B cell (primary cell): ENCODE measurements at regions not wholly inside any gene's neighbourhood (a gene's known extent, or its start where the extent isn't known, plus 50 kb on each side); places are given as distances from the start of the nearest gene placed in this dataset.

Source experiments
- ATAC-seq: fragments of 200-7000 bp; cut with Tn5 transposase; one replicate; pipeline ENCODE4 v1.10.0; 2021; ENCODE audit warnings: low read depth, mild to moderate bottlenecking, moderate number of reproducible peaks, moderate library complexity
- CTCF ChIA-PET: fragments of 350-600 bp; sonication (Branson Sonifier 250); formaldehyde crosslinking; loops from one replicate; lab custom pipeline; 2021; ENCODE audit warnings: antibody characterized with exemption, inconsistent platforms; lab: Charles Lee
- POLR2A ChIA-PET: fragments of 350-600 bp; sonication (Branson Sonifier 250); formaldehyde crosslinking; loops from one replicate; lab custom pipeline; 2021; ENCODE audit warnings: antibody characterized with exemption; lab: Charles Lee
- DNase-seq: peaks from one replicate; pipeline ENCODE4 v3.0.0; 2013
- H2AFZ ChIP-seq: 2 replicates; pipeline ENCODE4 v1.6.1; 2012; ENCODE audit warnings: mild to moderate bottlenecking, low read depth, low read length; ENCODE audit not compliant: insufficient read depth, poor library complexity, severe bottlenecking
- H3K27ac ChIP-seq, 2 donors: 1 replicate in 1 of 2; 2 replicates in 1 of 2; pipeline ENCODE4 v1.5.1; 2012 to 2013; ENCODE audit warnings: low read length in 2 of 2, mild to moderate bottlenecking in 2 of 2, moderate library complexity in 1 of 2
- H3K27me3 ChIP-seq, 4 experiments: fragments of 200-600 bp in 1 of 4; sonication (generic) in 1 of 4; replicated peaks in 1 of 4; 1 replicate in 2 of 4; 2 replicates in 2 of 4; pipeline versions ENCODE4 v1.6.1 to v1.7.0; 2013 to 2016; ENCODE audit warnings: low read length in 3 of 4, mild to moderate bottlenecking in 2 of 4, mixed read lengths in 1 of 4, moderate library complexity in 1 of 4; ENCODE audit not compliant: insufficient read depth in 4 of 4, control insufficient read depth in 3 of 4; ENCODE audit errors: control extremely low read depth in 1 of 4
- H3K36me3 ChIP-seq, 2 experiments: replicated peaks in 1 of 2; 1 replicate in 1 of 2; 2 replicates in 1 of 2; pipeline versions ENCODE4 v1.6.1 to v1.7.1; 2013; ENCODE audit warnings: low read length in 1 of 2; ENCODE audit not compliant: insufficient read depth in 2 of 2, control insufficient read depth in 1 of 2; ENCODE audit errors: control extremely low read depth in 1 of 2, extremely low read depth in 1 of 2
- H3K4me1 ChIP-seq, 2 donors: fragments of 200-600 bp in 1 of 2; sonication (generic) in 1 of 2; 1 replicate in 1 of 2; 2 replicates in 1 of 2; pipeline versions ENCODE4 v1.5.1 to v1.6.1; 2013 to 2017; ENCODE audit warnings: low read length in 2 of 2; ENCODE audit not compliant: control insufficient read depth in 2 of 2, insufficient read depth in 2 of 2
- H3K4me2 ChIP-seq: replicated peaks from 2 replicates; pipeline ENCODE3; 2012; ENCODE audit warnings: mild to moderate bottlenecking, low read depth, low read length; ENCODE audit not compliant: poor library complexity, severe bottlenecking
- H3K4me3 ChIP-seq, 5 experiments: fragments of 200-600 bp in 1 of 5; sonication (generic) in 1 of 5; 1 replicate in 3 of 5; 2 replicates in 2 of 5; pipeline versions ENCODE4 v1.5.1 to v1.7.0; 2011 to 2016; ENCODE audit warnings: low read length in 4 of 5, mild to moderate bottlenecking in 4 of 5, low read depth in 2 of 5, control low read depth in 1 of 5, moderate library complexity in 1 of 5; ENCODE audit not compliant: insufficient read depth in 1 of 5; ENCODE audit errors: control extremely low read depth in 1 of 5, extremely low read depth in 1 of 5
- H3K79me2 ChIP-seq: fragments of 200-600 bp; sonication (generic); one replicate; pipeline ENCODE4 v1.6.0; 2016; ENCODE audit warnings: low read length; ENCODE audit not compliant: control insufficient read depth, insufficient read depth
- H3K9ac ChIP-seq: fragments of 200-600 bp; sonication (generic); 2 replicates; pipeline ENCODE4 v1.6.1; 2017; ENCODE audit warnings: mild to moderate bottlenecking, low read length, moderate library complexity
- H3K9me3 ChIP-seq, 3 donors: one replicate each; pipeline versions ENCODE4 v1.6.1 to v1.7.1; 2013; ENCODE audit warnings: low read length in 2 of 3; ENCODE audit not compliant: control insufficient read depth in 2 of 3, insufficient read depth in 1 of 3; ENCODE audit errors: control extremely low read depth in 1 of 3
- H4K20me1 ChIP-seq: 2 replicates; pipeline ENCODE4 v1.6.0; 2012; ENCODE audit warnings: mild to moderate bottlenecking, low read length; ENCODE audit not compliant: insufficient read depth, control insufficient read depth, poor library complexity, severe bottlenecking
- H3K27ac Mint-ChIP-seq: one replicate; pipeline ENCODE4 v1.8.0; 2021; ENCODE audit warnings: mixed read lengths
- H3K27me3 Mint-ChIP-seq: one replicate; pipeline ENCODE4 v1.8.0; 2021; ENCODE audit warnings: mixed read lengths
- H3K4me1 Mint-ChIP-seq: one replicate; pipeline ENCODE4 v1.8.0; 2021; ENCODE audit warnings: mixed read lengths
- H3K4me3 Mint-ChIP-seq: one replicate; pipeline ENCODE4 v1.8.0; 2021; ENCODE audit warnings: mixed read lengths
- H3K9me3 Mint-ChIP-seq: one replicate; pipeline ENCODE4 v1.8.0; 2022; ENCODE audit warnings: mixed read lengths; ENCODE audit not compliant: insufficient read depth
- EZH2 ChIP-seq: IDR thresholded peaks from 2 replicates; pipeline ENCODE4 v1.6.1; 2012; ENCODE audit warnings: borderline replicate concordance, low read depth, mild to moderate bottlenecking, moderate library complexity, low read length; ENCODE audit not compliant: insufficient read depth, poor library complexity, severe bottlenecking
- WGBS: methylation state at CpG from one replicate; pipeline ENCODE4 v1.1.5; 2013; ENCODE audit warnings: missing lambda C conversion rate; ENCODE audit not compliant: insufficient coverage; 5-methylcytosine and 5-hydroxymethylcytosine counted together
- intact Hi-C: fragments of 100-400 bp; cut with micrococcal nuclease; formaldehyde crosslinking; loops from one replicate; pipeline ENCODE4 v1.10.0; 2022
- TF ChIP-seq, protein P1 (sequence below): fragments of 200-600 bp; IDR thresholded peaks from one replicate; pipeline ENCODE4 v1.8.0; 2022; ENCODE audit warnings: antibody characterized with exemption, mild to moderate bottlenecking

GRCh38 chr4:60944060-60944459 lies 256.1 kb upstream of the ADGRL3 start:
- H3K27me3 Mint-ChIP-seq: no peaks in the 10 kb centered on the region
- H3K27ac ChIP-seq: no peak overlapping the region
- H3K9me3 ChIP-seq: peaks cover 0 to 6% (median 0%) of the 10 kb centered on the region in 3 donors
- no peaks in the 10 kb centered on the region for H3K4me1 ChIP-seq
- ChIA-PET CTCF (no interaction called here), POLR2A (no interaction called here)
- no peak overlapping the region for H3K4me2 ChIP-seq
- WGBS: no CpG with 5 or more reads among the region's 1 CpG
- H3K9me3 Mint-ChIP-seq: no peaks in the 10 kb centered on the region
- no peaks in the 10 kb centered on the region for H3K36me3 ChIP-seq
- no peak overlapping the region for H3K4me3 ChIP-seq
- no peaks in the 10 kb centered on the region for H3K27me3 ChIP-seq
- H3K27ac Mint-ChIP-seq: no peak overlapping the region
- no peak overlapping the region for H3K9ac ChIP-seq
- ATAC-seq (no peak), DNase-seq (no peak)
- intact Hi-C loops: no loop called here
- no peaks in the 10 kb centered on the region for H3K79me2 ChIP-seq
- H4K20me1 ChIP-seq: no peaks in the 10 kb centered on the region
- TF ChIP-seq, protein P1, sequence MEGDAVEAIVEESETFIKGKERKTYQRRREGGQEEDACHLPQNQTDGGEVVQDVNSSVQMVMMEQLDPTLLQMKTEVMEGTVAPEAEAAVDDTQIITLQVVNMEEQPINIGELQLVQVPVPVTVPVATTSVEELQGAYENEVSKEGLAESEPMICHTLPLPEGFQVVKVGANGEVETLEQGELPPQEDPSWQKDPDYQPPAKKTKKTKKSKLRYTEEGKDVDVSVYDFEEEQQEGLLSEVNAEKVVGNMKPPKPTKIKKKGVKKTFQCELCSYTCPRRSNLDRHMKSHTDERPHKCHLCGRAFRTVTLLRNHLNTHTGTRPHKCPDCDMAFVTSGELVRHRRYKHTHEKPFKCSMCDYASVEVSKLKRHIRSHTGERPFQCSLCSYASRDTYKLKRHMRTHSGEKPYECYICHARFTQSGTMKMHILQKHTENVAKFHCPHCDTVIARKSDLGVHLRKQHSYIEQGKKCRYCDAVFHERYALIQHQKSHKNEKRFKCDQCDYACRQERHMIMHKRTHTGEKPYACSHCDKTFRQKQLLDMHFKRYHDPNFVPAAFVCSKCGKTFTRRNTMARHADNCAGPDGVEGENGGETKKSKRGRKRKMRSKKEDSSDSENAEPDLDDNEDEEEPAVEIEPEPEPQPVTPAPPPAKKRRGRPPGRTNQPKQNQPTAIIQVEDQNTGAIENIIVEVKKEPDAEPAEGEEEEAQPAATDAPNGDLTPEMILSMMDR: no peak
- TF ChIP-seq EZH2: no peak
- H3K4me3 Mint-ChIP-seq: no peak overlapping the region
- no peak overlapping the region for H2AFZ ChIP-seq
- no peaks in the 10 kb centered on the region for H3K4me1 Mint-ChIP-seq

- Histone ChIP-seq H3K4me2 (no peak overlapping the region), H3K9me3 (peaks cover 0 to 6% (median 0%) of the 10 kb centered on the region in 3 donors), H4K20me1 (no peaks in the 10 kb centered on the region), H2AFZ (no peak overlapping the region), H3K36me3 (no peaks in the 10 kb centered on the region), H3K79me2 (no peaks in the 10 kb centered on the region), H3K4me3 (no peak overlapping the region), H3K27me3 (no peaks in the 10 kb centered on the region), H3K27ac (no peak overlapping the region), H3K4me1 (no peaks in the 10 kb centered on the region), H3K9ac (no peak overlapping the region)
- Mint-ChIP-seq H3K9me3 (no peaks in the 10 kb centered on the region), H3K4me1 (no peaks in the 10 kb centered on the region), H3K4me3 (no peak overlapping the region), H3K27ac (no peak overlapping the region), H3K27me3 (no peaks in the 10 kb centered on the region)
- intact Hi-C loops: no loop called here
- ATAC-seq (no peak), DNase-seq (no peak)
- ChIA-PET CTCF (no interaction called here), POLR2A (no interaction called here)
- no peak for TF ChIP-seq EZH2
- WGBS: 92% methylated on average over 3 of the region's 4 CpGs
Measured at GRCh38 chr4:60945641-60946040, 254.5 kb upstream of the ADGRL3 start.
